ENCODE measurements at regions not wholly inside any gene's neighbourhood (a gene's known extent, or its start where the extent isn't known, plus 50 kb on each side); places are given as distances from the start of the nearest gene placed in this dataset.

DNA sequence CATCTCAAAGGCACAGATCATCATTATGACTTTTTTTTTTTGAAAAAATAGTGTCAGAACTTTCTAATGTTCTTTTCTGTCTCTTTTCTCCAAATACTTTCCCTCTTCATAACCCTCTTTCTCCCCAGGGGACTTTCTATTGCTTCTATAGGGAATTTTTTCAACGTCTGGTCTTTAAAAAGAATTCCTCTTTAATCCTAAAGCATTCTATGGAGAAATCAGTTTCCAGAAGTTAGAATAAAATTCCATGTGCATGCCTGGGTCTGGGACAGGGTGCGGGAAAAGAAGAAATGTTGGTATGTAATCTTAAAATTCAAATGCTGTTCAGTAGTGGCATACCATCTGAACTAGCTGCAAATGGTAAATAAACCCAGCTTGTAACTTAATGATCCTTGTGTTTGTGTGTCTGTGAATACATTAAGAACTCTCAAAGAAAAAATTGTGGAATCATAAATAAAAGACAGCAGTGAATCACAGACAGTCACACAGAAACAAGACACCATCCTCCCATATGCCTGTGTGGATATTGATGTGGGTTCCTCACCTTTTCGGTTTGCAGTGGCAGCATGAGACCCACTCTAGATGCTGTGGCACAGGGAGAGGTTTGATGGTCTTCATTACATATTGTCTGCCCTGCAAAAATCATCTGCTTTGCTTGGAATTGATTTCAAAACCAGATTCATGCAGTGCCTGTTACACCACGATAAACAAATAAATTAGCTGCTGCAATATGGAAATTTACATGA, 374.7 kb upstream of the NRP1 start:
- H3K36me3 ChIP-seq (replicated peaks in 1 of 2; ENCODE audit: control extremely low read depth in 1 of 2, control insufficient read depth in 1 of 2, extremely low read depth in 1 of 2, insufficient read depth in 2 of 2, low read length in 1 of 2), result no peaks in the 10 kb centered on the region
- Mint-ChIP-seq H3K27me3 (no peaks in the 10 kb centered on the region), H3K9me3 (ENCODE audit: insufficient read depth) (no peaks in the 10 kb centered on the region), H3K4me1 (no peaks in the 10 kb centered on the region), H3K4me3 (no peak overlapping the region), H3K27ac (no peak overlapping the region)
- H3K27me3 ChIP-seq (replicated peaks in 1 of 4; ENCODE audit: control extremely low read depth in 1 of 4, control insufficient read depth in 3 of 4, insufficient read depth in 4 of 4, low read length in 3 of 4), result no peaks in the 10 kb centered on the region
- WGBS (ENCODE audit: insufficient coverage), result no CpG with 5 or more reads among the region's 4 CpGs
- no peaks in the 10 kb centered on the region for H3K79me2 ChIP-seq (ENCODE audit: control insufficient read depth, insufficient read depth, low read length)
- no peak overlapping the region for H3K4me2 ChIP-seq (replicated peaks; ENCODE audit: low read depth, low read length, poor library complexity, severe bottlenecking)
- TF ChIP-seq EZH2 (IDR thresholded peaks at IDR 0.05; ENCODE audit: borderline replicate concordance, insufficient read depth, low read depth, low read length, poor library complexity, severe bottlenecking), result no peak
- TF ChIP-seq, protein P1, sequence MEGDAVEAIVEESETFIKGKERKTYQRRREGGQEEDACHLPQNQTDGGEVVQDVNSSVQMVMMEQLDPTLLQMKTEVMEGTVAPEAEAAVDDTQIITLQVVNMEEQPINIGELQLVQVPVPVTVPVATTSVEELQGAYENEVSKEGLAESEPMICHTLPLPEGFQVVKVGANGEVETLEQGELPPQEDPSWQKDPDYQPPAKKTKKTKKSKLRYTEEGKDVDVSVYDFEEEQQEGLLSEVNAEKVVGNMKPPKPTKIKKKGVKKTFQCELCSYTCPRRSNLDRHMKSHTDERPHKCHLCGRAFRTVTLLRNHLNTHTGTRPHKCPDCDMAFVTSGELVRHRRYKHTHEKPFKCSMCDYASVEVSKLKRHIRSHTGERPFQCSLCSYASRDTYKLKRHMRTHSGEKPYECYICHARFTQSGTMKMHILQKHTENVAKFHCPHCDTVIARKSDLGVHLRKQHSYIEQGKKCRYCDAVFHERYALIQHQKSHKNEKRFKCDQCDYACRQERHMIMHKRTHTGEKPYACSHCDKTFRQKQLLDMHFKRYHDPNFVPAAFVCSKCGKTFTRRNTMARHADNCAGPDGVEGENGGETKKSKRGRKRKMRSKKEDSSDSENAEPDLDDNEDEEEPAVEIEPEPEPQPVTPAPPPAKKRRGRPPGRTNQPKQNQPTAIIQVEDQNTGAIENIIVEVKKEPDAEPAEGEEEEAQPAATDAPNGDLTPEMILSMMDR (IDR thresholded peaks at IDR 0.05), result no peak
- POLR2A ChIA-PET, result no interaction called here
- H2AFZ ChIP-seq (ENCODE audit: insufficient read depth, low read depth, low read length, poor library complexity, severe bottlenecking), result no peak overlapping the region
- H4K20me1 ChIP-seq (ENCODE audit: control insufficient read depth, insufficient read depth, low read length, poor library complexity, severe bottlenecking), result no peaks in the 10 kb centered on the region
- ATAC-seq (ENCODE audit: low read depth), result no peak
- no peak overlapping the region for H3K9ac ChIP-seq (ENCODE audit: low read length)
- H3K27ac ChIP-seq (ENCODE audit: low read length in 2 of 2), result no peak overlapping the region
- intact Hi-C loops (cut with micrococcal nuclease), result no loop called here
- no peak for DNase-seq
- CTCF ChIA-PET, result no interaction called here
- no peaks in the 10 kb centered on the region for H3K4me1 ChIP-seq (ENCODE audit: control insufficient read depth in 2 of 2, insufficient read depth in 2 of 2, low read length in 2 of 2)
- H3K4me3 ChIP-seq (ENCODE audit: control extremely low read depth in 1 of 5, extremely low read depth in 1 of 5, insufficient read depth in 1 of 5, low read depth in 2 of 5, low read length in 4 of 5), result no peak overlapping the region
- peaks cover 0 to 6% (median 0%) of the 10 kb centered on the region in 3 donors for H3K9me3 ChIP-seq (ENCODE audit: control extremely low read depth in 1 of 3, control insufficient read depth in 2 of 3, insufficient read depth in 1 of 3, low read length in 2 of 3)

DNA sequence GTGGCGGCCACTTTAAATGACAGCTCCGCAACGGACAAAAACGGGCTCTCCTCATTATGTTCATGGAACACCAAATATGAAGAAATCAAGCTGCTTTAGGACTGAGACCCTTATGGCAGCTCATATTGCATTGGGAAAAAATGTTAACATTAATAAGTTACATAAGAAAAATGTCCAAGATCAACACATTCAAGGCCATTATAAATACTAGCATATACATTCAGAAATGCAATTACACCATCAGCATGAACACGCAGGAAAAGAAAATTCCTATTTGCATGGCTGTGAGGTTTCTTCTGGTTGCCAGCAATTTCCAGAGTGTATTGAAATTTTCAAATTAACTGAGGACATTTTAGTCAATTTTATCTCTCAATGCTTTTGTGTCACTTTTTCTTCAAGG, 374.1 kb upstream of the NRP1 start:
- Histone ChIP-seq H4K20me1 (ENCODE audit: control insufficient read depth, insufficient read depth, low read length, poor library complexity, severe bottlenecking) (no peaks in the 10 kb centered on the region), H3K4me3 (ENCODE audit: control extremely low read depth in 1 of 5, extremely low read depth in 1 of 5, insufficient read depth in 1 of 5, low read depth in 2 of 5, low read length in 4 of 5) (no peak overlapping the region), H3K36me3 (replicated peaks in 1 of 2; ENCODE audit: control extremely low read depth in 1 of 2, control insufficient read depth in 1 of 2, extremely low read depth in 1 of 2, insufficient read depth in 2 of 2, low read length in 1 of 2) (no peaks in the 10 kb centered on the region), H3K27ac (ENCODE audit: low read length in 2 of 2) (no peak overlapping the region), H3K79me2 (ENCODE audit: control insufficient read depth, insufficient read depth, low read length) (no peaks in the 10 kb centered on the region), H3K9me3 (ENCODE audit: control extremely low read depth in 1 of 3, control insufficient read depth in 2 of 3, insufficient read depth in 1 of 3, low read length in 2 of 3) (peaks cover 0 to 6% (median 0%) of the 10 kb centered on the region in 3 donors), H3K27me3 (replicated peaks in 1 of 4; ENCODE audit: control extremely low read depth in 1 of 4, control insufficient read depth in 3 of 4, insufficient read depth in 4 of 4, low read length in 3 of 4) (no peaks in the 10 kb centered on the region), H3K9ac (ENCODE audit: low read length) (no peak overlapping the region), H3K4me1 (ENCODE audit: control insufficient read depth in 2 of 2, insufficient read depth in 2 of 2, low read length in 2 of 2) (no peaks in the 10 kb centered on the region), H2AFZ (ENCODE audit: insufficient read depth, low read depth, low read length, poor library complexity, severe bottlenecking) (no peak overlapping the region), H3K4me2 (replicated peaks; ENCODE audit: low read depth, low read length, poor library complexity, severe bottlenecking) (no peak overlapping the region)
- no peaks in the 10 kb centered on the region for H3K27me3 Mint-ChIP-seq
- no peak overlapping the region for H3K27ac Mint-ChIP-seq
- WGBS (ENCODE audit: insufficient coverage), result 100% methylated on average over 1 of the region's 5 CpGs
- no peaks in the 10 kb centered on the region for H3K4me1 Mint-ChIP-seq
- intact Hi-C loops (cut with micrococcal nuclease), result no loop called here
- H3K4me3 Mint-ChIP-seq, result no peak overlapping the region
- TF ChIP-seq, protein P1 (IDR thresholded peaks at IDR 0.05), result no peak
- no peak for TF ChIP-seq EZH2 (IDR thresholded peaks at IDR 0.05; ENCODE audit: borderline replicate concordance, insufficient read depth, low read depth, low read length, poor library complexity, severe bottlenecking)
- no peaks in the 10 kb centered on the region for H3K9me3 Mint-ChIP-seq (ENCODE audit: insufficient read depth)
- no peak for ATAC-seq (ENCODE audit: low read depth)
- ChIA-PET CTCF (no interaction called here), POLR2A (no interaction called here)
- DNase-seq, result no peak

Measured in B cell (primary cell).